ENCODE measurements at regions not wholly inside any gene's neighbourhood (a gene's known extent, or its start where the extent isn't known, plus 50 kb on each side); places are given as distances from the start of the nearest gene placed in this dataset.
A peak's percentile ranks its signal among the peaks of the same experiment; 100 is the strongest.

DNA sequence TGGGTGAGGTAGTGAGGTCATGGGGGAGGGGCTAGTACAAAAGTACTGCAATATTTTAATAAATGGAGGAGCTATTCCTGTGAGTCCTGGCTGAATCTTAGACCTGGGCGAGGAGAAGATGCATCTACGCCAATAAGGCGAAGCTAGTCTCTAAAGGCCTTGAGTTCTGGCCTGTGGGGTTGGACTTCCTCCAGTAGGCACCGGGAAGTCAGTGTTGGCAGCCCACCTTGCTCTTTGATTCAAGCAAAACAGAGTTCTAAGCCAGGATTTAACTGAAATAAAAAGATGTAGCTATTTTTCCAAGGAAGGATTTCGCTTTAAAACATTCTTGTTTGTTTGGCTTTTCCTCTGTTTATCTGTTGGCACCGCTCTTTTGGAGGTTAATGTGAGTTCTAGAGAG lies 244.6 kb downstream of the KIF4B start:
- TF ChIP-seq, protein P1, sequence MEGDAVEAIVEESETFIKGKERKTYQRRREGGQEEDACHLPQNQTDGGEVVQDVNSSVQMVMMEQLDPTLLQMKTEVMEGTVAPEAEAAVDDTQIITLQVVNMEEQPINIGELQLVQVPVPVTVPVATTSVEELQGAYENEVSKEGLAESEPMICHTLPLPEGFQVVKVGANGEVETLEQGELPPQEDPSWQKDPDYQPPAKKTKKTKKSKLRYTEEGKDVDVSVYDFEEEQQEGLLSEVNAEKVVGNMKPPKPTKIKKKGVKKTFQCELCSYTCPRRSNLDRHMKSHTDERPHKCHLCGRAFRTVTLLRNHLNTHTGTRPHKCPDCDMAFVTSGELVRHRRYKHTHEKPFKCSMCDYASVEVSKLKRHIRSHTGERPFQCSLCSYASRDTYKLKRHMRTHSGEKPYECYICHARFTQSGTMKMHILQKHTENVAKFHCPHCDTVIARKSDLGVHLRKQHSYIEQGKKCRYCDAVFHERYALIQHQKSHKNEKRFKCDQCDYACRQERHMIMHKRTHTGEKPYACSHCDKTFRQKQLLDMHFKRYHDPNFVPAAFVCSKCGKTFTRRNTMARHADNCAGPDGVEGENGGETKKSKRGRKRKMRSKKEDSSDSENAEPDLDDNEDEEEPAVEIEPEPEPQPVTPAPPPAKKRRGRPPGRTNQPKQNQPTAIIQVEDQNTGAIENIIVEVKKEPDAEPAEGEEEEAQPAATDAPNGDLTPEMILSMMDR (IDR thresholded peaks at IDR 0.05; ENCODE audit: insufficient read depth, low read depth, low read length, missing control alignments), result no peak
- no peak for DNase-seq (ENCODE audit: low read depth)
- no peak overlapping the region for H3K4me3 ChIP-seq (ENCODE audit: low read length)

- no peak overlapping the region for H3K4me3 ChIP-seq (ENCODE audit: low read length)
- TF ChIP-seq, protein P1 (IDR thresholded peaks at IDR 0.05; ENCODE audit: insufficient read depth, low read depth, low read length, missing control alignments), result no peak
- no peak for DNase-seq (ENCODE audit: low read depth)
Measured at GRCh38 chr5:155259648-155260047, 246.1 kb downstream of the KIF4B start.

DNA sequence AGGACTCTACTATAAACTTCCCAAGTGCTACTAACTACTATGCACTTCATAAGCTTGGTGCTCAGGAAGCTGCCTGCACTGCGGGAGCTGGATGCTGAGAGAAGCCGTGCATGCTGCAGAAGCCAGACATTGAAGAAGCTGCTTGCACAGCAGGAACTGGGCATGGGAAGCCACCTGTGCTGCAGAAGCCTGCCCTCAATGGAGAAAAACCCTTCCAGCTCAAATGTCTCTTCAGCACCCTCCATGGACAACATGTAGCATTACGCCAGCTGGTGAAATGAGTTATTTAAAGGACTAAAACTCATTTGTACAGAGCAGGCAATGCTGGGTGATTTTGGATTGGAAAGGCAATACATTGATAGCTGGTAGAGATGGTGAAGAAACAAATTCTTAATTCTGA lies 247.2 kb downstream of the KIF4B start:
- H3K4me3 ChIP-seq (ENCODE audit: low read length), result no peak overlapping the region
- peak; percentile 53 for DNase-seq (ENCODE audit: low read depth)
- TF ChIP-seq, protein P1 (IDR thresholded peaks at IDR 0.05; ENCODE audit: insufficient read depth, low read depth, low read length, missing control alignments), result peak; percentile 49

- TF ChIP-seq, protein P1 (IDR thresholded peaks at IDR 0.05; ENCODE audit: insufficient read depth, low read depth, low read length, missing control alignments), result no peak
- peak; percentile 71 for DNase-seq (ENCODE audit: low read depth)
- H3K4me3 ChIP-seq (ENCODE audit: low read length), result no peak overlapping the region
Measured at GRCh38 chr5:155263381-155263780, 249.8 kb downstream of the KIF4B start.

DNA sequence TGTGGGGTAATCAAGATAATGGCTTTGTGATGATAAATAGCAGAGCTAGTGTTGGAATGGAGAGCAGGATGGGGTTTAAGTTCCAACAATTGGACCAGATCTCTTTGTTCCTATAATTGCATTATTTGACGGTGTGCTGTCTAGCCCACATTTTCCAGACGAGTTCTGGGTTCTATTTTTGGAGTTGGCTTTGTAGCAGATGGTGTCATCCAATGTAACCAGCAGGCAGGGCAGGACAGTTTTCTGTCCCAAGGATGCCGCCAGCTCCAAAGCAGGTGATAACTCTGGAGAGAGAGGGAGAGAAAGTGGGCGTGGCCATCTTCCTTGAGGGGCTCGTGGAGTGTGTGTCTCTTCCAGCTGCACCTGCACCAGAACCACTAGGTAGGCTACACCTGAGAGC lies 251.3 kb downstream of the KIF4B start:
- TF ChIP-seq, protein P1 (IDR thresholded peaks at IDR 0.05; ENCODE audit: insufficient read depth, low read depth, low read length, missing control alignments), result no peak
- no peak overlapping the region for H3K4me3 ChIP-seq (ENCODE audit: low read length)
- no peak for DNase-seq (ENCODE audit: low read depth)

- TF ChIP-seq, protein P1 (IDR thresholded peaks at IDR 0.05; ENCODE audit: insufficient read depth, low read depth, low read length, missing control alignments), result no peak
- H3K4me3 ChIP-seq (ENCODE audit: low read length), result no peak overlapping the region
- DNase-seq (ENCODE audit: low read depth), result no peak
Measured at GRCh38 chr5:155268770-155269425, 255.3 kb downstream of the KIF4B start.

GRCh38 chr5:155270725-155271124 lies 257.2 kb downstream of the KIF4B start:
- H3K4me3 ChIP-seq (ENCODE audit: low read length), result no peak overlapping the region
- DNase-seq (ENCODE audit: low read depth), result peak; percentile 75
- TF ChIP-seq, protein P1 (IDR thresholded peaks at IDR 0.05; ENCODE audit: insufficient read depth, low read depth, low read length, missing control alignments), result no peak
